GM13976 (cell line): ENCODE measurements at regions not wholly inside any gene's neighbourhood (a gene's known extent, or its start where the extent isn't known, plus 50 kb on each side); places are given as distances from the start of the nearest gene placed in this dataset.

Experiments
- DNase-seq: peaks from one replicate; pipeline ENCODE4 v3.0.0; 2012; ENCODE audit warnings: low spot score
- in situ Hi-C: fragments of 300-500 bp; cut with MboI; formaldehyde crosslinking; loops from one replicate; pipeline ENCODE4 v1.12.0; 2022; ENCODE audit warnings: low sequenced_read_pairs, mixed read lengths, inconsistent platforms; ENCODE audit not compliant: unreplicated experiment
- TF ChIP-seq, protein P1 (sequence below): IDR thresholded peaks from 2 replicates; pipeline ENCODE4 v1.5.1; 2012; ENCODE audit warnings: borderline replicate concordance, mild to moderate bottlenecking; ENCODE audit not compliant: insufficient read depth; ENCODE audit errors: extremely low read depth, missing control alignments, control extremely low read depth

DNA sequence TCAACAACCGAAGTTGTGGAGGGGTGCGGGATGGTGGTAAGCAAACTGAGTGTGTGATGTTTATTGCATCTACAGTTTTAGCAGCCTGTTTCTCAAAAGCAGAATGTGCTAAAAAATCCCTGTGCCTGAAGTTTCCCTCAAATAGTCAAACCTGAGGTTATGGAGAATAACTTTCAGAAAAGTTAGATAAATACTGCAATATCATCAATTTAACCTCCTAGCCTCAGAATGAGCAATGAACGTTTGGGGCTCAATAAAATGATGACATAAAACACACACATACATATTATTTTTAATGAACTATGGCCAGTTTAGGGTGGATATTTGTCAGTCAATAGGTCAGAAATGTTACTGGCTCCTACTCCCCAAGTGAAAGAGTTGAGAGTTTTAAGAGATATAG, 201.6 kb downstream of the SEMA6D start:
- in situ Hi-C loops, result no loop called here
- TF ChIP-seq, protein P1, sequence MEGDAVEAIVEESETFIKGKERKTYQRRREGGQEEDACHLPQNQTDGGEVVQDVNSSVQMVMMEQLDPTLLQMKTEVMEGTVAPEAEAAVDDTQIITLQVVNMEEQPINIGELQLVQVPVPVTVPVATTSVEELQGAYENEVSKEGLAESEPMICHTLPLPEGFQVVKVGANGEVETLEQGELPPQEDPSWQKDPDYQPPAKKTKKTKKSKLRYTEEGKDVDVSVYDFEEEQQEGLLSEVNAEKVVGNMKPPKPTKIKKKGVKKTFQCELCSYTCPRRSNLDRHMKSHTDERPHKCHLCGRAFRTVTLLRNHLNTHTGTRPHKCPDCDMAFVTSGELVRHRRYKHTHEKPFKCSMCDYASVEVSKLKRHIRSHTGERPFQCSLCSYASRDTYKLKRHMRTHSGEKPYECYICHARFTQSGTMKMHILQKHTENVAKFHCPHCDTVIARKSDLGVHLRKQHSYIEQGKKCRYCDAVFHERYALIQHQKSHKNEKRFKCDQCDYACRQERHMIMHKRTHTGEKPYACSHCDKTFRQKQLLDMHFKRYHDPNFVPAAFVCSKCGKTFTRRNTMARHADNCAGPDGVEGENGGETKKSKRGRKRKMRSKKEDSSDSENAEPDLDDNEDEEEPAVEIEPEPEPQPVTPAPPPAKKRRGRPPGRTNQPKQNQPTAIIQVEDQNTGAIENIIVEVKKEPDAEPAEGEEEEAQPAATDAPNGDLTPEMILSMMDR, result no peak
- DNase-seq, result no peak

- no peak for DNase-seq
- in situ Hi-C loops, result no loop called here
- TF ChIP-seq, protein P1, result no peak
These were observed 196.4 kb upstream of the SLC24A5 start for GRCh38 chr15:47924381-47924780.

DNA sequence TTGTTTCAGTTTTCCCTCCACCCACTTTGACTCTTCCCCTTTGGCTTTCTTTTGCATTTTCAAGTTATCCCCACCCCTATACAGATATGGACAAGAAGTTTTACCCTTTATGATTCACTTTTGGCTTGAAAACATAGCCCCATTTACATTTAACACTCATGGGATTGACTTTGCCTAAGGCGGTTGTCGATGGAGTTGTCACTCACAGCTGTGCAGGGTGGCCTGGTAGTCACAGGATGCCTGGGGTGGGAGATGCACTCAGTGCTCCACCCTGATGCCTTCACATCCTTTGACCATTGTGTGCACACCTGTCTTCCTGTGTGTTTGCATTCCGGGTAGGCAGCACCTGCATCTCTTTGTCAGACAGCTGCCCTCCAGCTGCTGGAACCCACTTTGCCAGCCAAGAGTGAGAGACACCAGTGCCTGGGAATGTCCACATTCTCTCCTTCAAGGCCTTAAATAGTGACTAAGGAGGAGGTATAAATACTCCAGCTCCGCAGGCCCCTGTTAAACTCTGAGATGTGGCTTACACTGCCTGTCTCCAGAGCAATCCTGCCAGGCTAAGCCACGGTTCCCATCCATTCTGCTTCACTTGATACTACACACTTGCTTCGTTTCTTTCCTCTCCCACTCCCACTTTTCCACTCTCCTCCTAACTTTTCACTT, 191.5 kb upstream of the SLC24A5 start:
- in situ Hi-C loops, result no loop called here
- no peak for DNase-seq
- TF ChIP-seq, protein P1, result no peak

GRCh38 chr15:47932261-47932660, 188.5 kb upstream of the SLC24A5 start:
- no peak for DNase-seq
- TF ChIP-seq, protein P1, result no peak
- in situ Hi-C loops, result no loop called here

- in situ Hi-C loops, result no loop called here
- TF ChIP-seq, protein P1, result no peak
- no peak for DNase-seq
These were observed 187.7 kb upstream of the SLC24A5 start for GRCh38 chr15:47932951-47933641.

DNA sequence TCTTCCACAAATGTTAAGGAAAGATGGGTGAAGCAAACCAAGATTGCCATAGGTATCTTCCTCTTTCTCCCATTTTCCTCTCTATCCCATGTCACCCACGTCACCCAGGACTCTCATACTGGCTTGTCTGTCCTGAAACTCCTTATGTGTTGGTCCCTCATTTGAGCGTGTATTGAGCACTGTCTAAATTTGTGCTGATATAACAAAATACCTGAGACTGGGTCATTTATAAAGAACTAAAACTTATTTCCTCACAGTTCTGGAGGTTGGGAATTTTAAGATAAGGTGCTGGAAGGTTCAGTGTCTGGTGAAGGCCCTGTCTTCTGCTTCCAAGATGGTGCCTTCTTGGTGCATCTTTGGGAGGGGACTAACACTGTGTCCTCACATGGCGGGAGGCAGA, 186.9 kb upstream of the SLC24A5 start:
- no peak for DNase-seq
- TF ChIP-seq, protein P1, result no peak
- in situ Hi-C loops, result no loop called here
